K562 (cell line): ENCODE measurements at regions not wholly inside any gene's neighbourhood (a gene's known extent, or its start where the extent isn't known, plus 50 kb on each side); places are given as distances from the start of the nearest gene placed in this dataset.

Experiments
- CEBPB ChIP-seq: fragments of 450-650 bp; IDR thresholded peaks from 2 replicates; pipeline ENCODE4 v1.6.1; 2016; ENCODE audit warnings: missing genetic modification characterization, missing compliant biosample characterization
- ETV5 ChIP-seq: sonication (generic); formaldehyde crosslinking; IDR thresholded peaks from 2 replicates; pipeline ENCODE4 v1.4.0; 2020; ENCODE audit warnings: low read depth, mild to moderate bottlenecking, missing genetic modification reagents
- FOXA1 ChIP-seq: fragments of 450-650 bp; IDR thresholded peaks from 2 replicates; pipeline ENCODE4 v1.6.1; 2016; ENCODE audit warnings: mild to moderate bottlenecking, borderline replicate concordance
- FOXK2 ChIP-seq, 2 experiments: fragments of 450-650 bp; IDR thresholded peaks in 1 of 2; conservative IDR thresholded peaks in 1 of 2; 2 replicates each; pipeline ENCODE4 v1.6.1; 2016; ENCODE audit warnings: low read depth in 2 of 2, mild to moderate bottlenecking in 1 of 2
- GABPB2 ChIP-seq: fragments of 250-450 bp; sonication (Bioruptor Pico); conservative IDR thresholded peaks from 2 replicates; pipeline ENCODE4 v1.5.1; 2021; ENCODE audit warnings: mild to moderate bottlenecking
- GATA2 ChIP-seq: sonication (generic); formaldehyde crosslinking; IDR thresholded peaks from 2 replicates; pipeline ENCODE4 v1.4.0; 2020; ENCODE audit warnings: mild to moderate bottlenecking, missing genetic modification reagents
- JUNB ChIP-seq: fragments of 450-650 bp; formaldehyde crosslinking; conservative IDR thresholded peaks from 2 replicates; pipeline ENCODE4 v1.4.0; 2020; ENCODE audit warnings: mild to moderate bottlenecking
- KLF16 ChIP-seq: IDR thresholded peaks from 2 replicates; pipeline ENCODE4 v1.6.1; 2016; ENCODE audit warnings: antibody characterized with exemption
- NFE2 ChIP-seq: IDR thresholded peaks from 2 replicates; pipeline ENCODE4 v1.6.1; 2014; ENCODE audit warnings: antibody characterized with exemption, low read depth
- NFYB ChIP-seq: IDR thresholded peaks from 2 replicates; pipeline ENCODE4 v1.6.1; 2011; ENCODE audit warnings: mild to moderate bottlenecking, moderate library complexity; ENCODE audit not compliant: insufficient read length; ENCODE audit errors: extremely low read depth
- POLR2B ChIP-seq: fragments of 450-650 bp; IDR thresholded peaks from 2 replicates; pipeline ENCODE4 v1.6.1; 2018; ENCODE audit warnings: low read depth; ENCODE audit not compliant: partially characterized antibody
- PRPF4 ChIP-seq: fragments of 200-400 bp; formaldehyde crosslinking; IDR thresholded peaks from one replicate; pipeline ENCODE4 v1.6.1; 2017; ENCODE audit warnings: low read length, low read depth, mild to moderate bottlenecking; ENCODE audit not compliant: insufficient read depth, poor library complexity, severe bottlenecking
- RAD51 ChIP-seq: fragments of 450-650 bp; IDR thresholded peaks from 2 replicates; pipeline ENCODE4 v1.7.1; 2016; ENCODE audit warnings: low read depth, mild to moderate bottlenecking, borderline replicate concordance
- SAP30 ChIP-seq: fragments of 200-600 bp; sonication (generic); IDR thresholded peaks from 2 replicates; pipeline ENCODE4 v1.6.1; 2012; ENCODE audit warnings: borderline replicate concordance, low read depth, mild to moderate bottlenecking, moderate library complexity, low read length, control low read depth, inconsistent platforms; ENCODE audit not compliant: insufficient read depth, poor library complexity, severe bottlenecking
- SETDB1 ChIP-seq: IDR thresholded peaks from one replicate; pipeline ENCODE4 v1.6.1; 2012; ENCODE audit warnings: low read length, control low read depth, inconsistent platforms
- SMARCE1 ChIP-seq: fragments of 450-650 bp; IDR thresholded peaks from 2 replicates; pipeline ENCODE4 v1.7.1; 2016; ENCODE audit warnings: mild to moderate bottlenecking
- STAG1 ChIP-seq: sonication (generic); formaldehyde crosslinking; IDR thresholded peaks from 2 replicates; pipeline ENCODE4 v1.5.0; 2020; ENCODE audit warnings: missing genetic modification reagents, borderline replicate concordance
- TAF9B ChIP-seq: fragments of 450-650 bp; IDR thresholded peaks from 2 replicates; pipeline ENCODE4 v1.6.1; 2018; ENCODE audit warnings: mild to moderate bottlenecking; ENCODE audit not compliant: partially characterized antibody
- ZBTB1 ChIP-seq: sonication (generic); formaldehyde crosslinking; IDR thresholded peaks from 2 replicates; pipeline ENCODE4 v1.8.1; 2023; ENCODE audit warnings: missing genetic modification reagents, low read depth, mild to moderate bottlenecking, borderline replicate concordance
- ZNF277 ChIP-seq: fragments of 250-450 bp; sonication (Bioruptor Pico); IDR thresholded peaks from 2 replicates; pipeline ENCODE4 v1.8.0; 2022; ENCODE audit warnings: inconsistent platforms, mild to moderate bottlenecking, moderate library complexity, borderline replicate concordance
- ZNF408 ChIP-seq: fragments of 250-450 bp; sonication (Bioruptor Pico); IDR thresholded peaks from 2 replicates; pipeline ENCODE4 v1.4.0; 2020; ENCODE audit warnings: low read depth, mild to moderate bottlenecking, moderate library complexity
- ZNF644 ChIP-seq: fragments of 200-800 bp; sonication (Bioruptor generic); IDR thresholded peaks from 2 replicates; pipeline ENCODE4 v1.6.1; 2016; ENCODE audit warnings: low read depth, missing genetic modification characterization, missing compliant biosample characterization
- ZNF740 ChIP-seq, 3 experiments: fragments of 200-800 bp in 1 of 3; sonication (Bioruptor generic) in 1 of 3; sonication (generic) in 1 of 3; formaldehyde crosslinking in 1 of 3; IDR thresholded peaks; 2 replicates each; pipeline versions ENCODE4 v1.6.1 to v1.8.0; 2016 to 2022; ENCODE audit warnings: mild to moderate bottlenecking in 2 of 3, missing compliant biosample characterization in 2 of 3, missing genetic modification characterization in 2 of 3, missing genetic modification reagents in 1 of 3
- ZNF785 ChIP-seq: fragments of 250-450 bp; sonication (Bioruptor Pico); IDR thresholded peaks from 2 replicates; pipeline ENCODE4 v1.4.0; 2020; ENCODE audit warnings: mild to moderate bottlenecking
- TF ChIP-seq, protein P1 (sequence below): sonication (generic); formaldehyde crosslinking; IDR thresholded peaks from 2 replicates; pipeline ENCODE4 v1.4.0; 2020; ENCODE audit warnings: mild to moderate bottlenecking, missing genetic modification reagents

DNA sequence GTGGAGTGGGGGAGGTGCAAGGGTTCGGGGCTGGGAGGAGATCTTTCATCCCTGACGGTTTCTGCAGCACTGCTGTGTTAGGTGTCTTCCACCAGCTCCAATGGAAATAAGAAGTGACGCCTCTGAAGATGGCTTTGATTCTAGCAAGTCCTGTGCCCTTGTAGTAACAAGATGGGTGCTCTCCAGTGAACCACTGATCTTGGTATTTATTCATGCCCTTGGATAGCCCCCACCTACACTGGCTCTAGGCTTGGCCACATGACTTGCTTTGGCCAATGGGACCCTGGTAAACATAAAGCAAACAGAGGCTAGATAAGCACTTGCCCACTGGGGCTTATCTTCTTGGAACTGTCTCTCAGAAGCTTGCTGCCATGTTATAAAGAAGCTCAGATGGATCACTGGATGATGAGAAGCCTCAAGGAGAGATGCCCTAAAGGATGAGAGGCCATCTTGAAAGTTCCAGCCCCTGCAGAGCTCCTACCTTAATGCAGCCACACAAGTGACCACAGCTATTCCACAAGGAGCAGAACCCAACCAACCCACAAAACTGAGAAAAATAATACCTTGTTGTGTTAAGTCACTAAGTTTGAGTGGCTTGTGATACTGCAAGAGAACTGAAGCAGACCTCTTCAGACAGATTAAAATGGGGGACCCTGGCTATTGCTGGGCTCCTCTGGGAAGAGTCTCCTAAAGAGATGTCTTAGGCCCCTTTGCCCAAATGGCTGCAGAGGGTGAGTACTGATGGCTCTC is 137.9 kb downstream of the PDCD6IP start (continued):
- TF ChIP-seq, protein P1, sequence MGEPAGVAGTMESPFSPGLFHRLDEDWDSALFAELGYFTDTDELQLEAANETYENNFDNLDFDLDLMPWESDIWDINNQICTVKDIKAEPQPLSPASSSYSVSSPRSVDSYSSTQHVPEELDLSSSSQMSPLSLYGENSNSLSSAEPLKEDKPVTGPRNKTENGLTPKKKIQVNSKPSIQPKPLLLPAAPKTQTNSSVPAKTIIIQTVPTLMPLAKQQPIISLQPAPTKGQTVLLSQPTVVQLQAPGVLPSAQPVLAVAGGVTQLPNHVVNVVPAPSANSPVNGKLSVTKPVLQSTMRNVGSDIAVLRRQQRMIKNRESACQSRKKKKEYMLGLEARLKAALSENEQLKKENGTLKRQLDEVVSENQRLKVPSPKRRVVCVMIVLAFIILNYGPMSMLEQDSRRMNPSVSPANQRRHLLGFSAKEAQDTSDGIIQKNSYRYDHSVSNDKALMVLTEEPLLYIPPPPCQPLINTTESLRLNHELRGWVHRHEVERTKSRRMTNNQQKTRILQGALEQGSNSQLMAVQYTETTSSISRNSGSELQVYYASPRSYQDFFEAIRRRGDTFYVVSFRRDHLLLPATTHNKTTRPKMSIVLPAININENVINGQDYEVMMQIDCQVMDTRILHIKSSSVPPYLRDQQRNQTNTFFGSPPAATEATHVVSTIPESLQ (CRISPR knock-in tag) = no peak
- no peak for TF ChIP-seq ZNF785 (CRISPR knock-in tag)
- no peak for TF ChIP-seq STAG1
- TF ChIP-seq FOXK2 (conservative IDR thresholded peaks at IDR 0.05 in 1 of 2, IDR thresholded peaks at IDR 0.05 in 1 of 2; ENCODE audit: low read depth in 2 of 2) = peak; percentile 68 to 78
- TF ChIP-seq NFYB = peak; percentile 2
- no peak for TF ChIP-seq NFE2
- TF ChIP-seq SETDB1 = no peak
- TF ChIP-seq ZNF644 (tag) = no peak
- TF ChIP-seq ZNF740 (CRISPR knock-in tag; IDR thresholded peaks at IDR 0.05) = 0 out of 2 replicates have a peak, but pooled peaks have one; percentile 35
- no peak for TF ChIP-seq ZNF740 (tag; IDR thresholded peaks at IDR 0.05)
- TF ChIP-seq ETV5 (CRISPR knock-in tag) = no peak
- no peak for TF ChIP-seq ZBTB1 (CRISPR knock-in tag)
- TF ChIP-seq ZNF408 (CRISPR knock-in tag) = no peak
- TF ChIP-seq ZNF277 = no peak
- peak; percentile 41 for TF ChIP-seq POLR2B
- TF ChIP-seq GABPB2 = no peak
- TF ChIP-seq TAF9B = peak; percentile 38
- TF ChIP-seq RAD51 = peak; percentile 94
- TF ChIP-seq JUNB = no peak
- TF ChIP-seq SAP30 = no peak
- 0 out of 2 replicates have a peak, but pooled peaks have one; percentile 72 for TF ChIP-seq KLF16
- TF ChIP-seq CEBPB = no peak
- TF ChIP-seq GATA2 = peak; percentile 87
- peak; percentile 52; the same call in 1 of the 2 replicates for TF ChIP-seq SMARCE1
- no peak for TF ChIP-seq PRPF4
- no peak for TF ChIP-seq FOXA1
